Fibroblast of the aortic adventitia (primary cell): ENCODE measurements at regions not wholly inside any gene's neighbourhood (a gene's known extent, or its start where the extent isn't known, plus 50 kb on each side); places are given as distances from the start of the nearest gene placed in this dataset.

Experiments used
- DNase-seq: peaks from one replicate; pipeline ENCODE4 v3.0.0-alpha.2; 2010; ENCODE audit warnings: low read depth
- H3K4me3 ChIP-seq: 2 replicates; pipeline ENCODE4 v1.5.1; 2011; ENCODE audit warnings: low read depth, mild to moderate bottlenecking, control low read depth, low read length, moderate library complexity
- CTCF ChIP-seq: IDR thresholded peaks from 2 replicates; pipeline ENCODE4 v1.5.1; 2011; ENCODE audit warnings: mild to moderate bottlenecking, low read length, control low read depth, inconsistent platforms; ENCODE audit not compliant: insufficient read depth

GRCh38 chr6:22436134-22436533, 133.2 kb upstream of the HDGFL1 start:
- TF ChIP-seq CTCF = no peak
- no peak for DNase-seq
- no peak overlapping the region for H3K4me3 ChIP-seq

- no peak for TF ChIP-seq CTCF
- no peak for DNase-seq
- H3K4me3 ChIP-seq = no peak overlapping the region
These were observed 131.7 kb upstream of the HDGFL1 start for GRCh38 chr6:22437665-22438064.

- DNase-seq = peak; percentile 70
- H3K4me3 ChIP-seq = no peak overlapping the region
- no peak for TF ChIP-seq CTCF
These were observed 126.5 kb upstream of the HDGFL1 start for GRCh38 chr6:22442826-22443225.

- H3K4me3 ChIP-seq = no peak overlapping the region
- no peak for TF ChIP-seq CTCF
- no peak for DNase-seq
These were observed 125.0 kb upstream of the HDGFL1 start for GRCh38 chr6:22444330-22444729.

- no peak overlapping the region for H3K4me3 ChIP-seq
- DNase-seq = no peak
- TF ChIP-seq CTCF = no peak
These were observed 123.4 kb upstream of the HDGFL1 start for GRCh38 chr6:22445946-22446345.

GRCh38 chr6:22447249-22448196, 121.8 kb upstream of the HDGFL1 start:
- DNase-seq = peak; percentile 5
- TF ChIP-seq CTCF = no peak
- H3K4me3 ChIP-seq = no peak overlapping the region
